Ascending aorta (tissue), 2 donors: ENCODE measurements at regions not wholly inside any gene's neighbourhood (a gene's known extent, or its start where the extent isn't known, plus 50 kb on each side); places are given as distances from the start of the nearest gene placed in this dataset.

ENCODE experiments used
- DNase-seq, 2 donors: peaks; one replicate each; pipeline ENCODE4 v3.0.0-alpha.2; 2019; ENCODE audit warnings: low spot score in 2 of 2
- H3K27ac ChIP-seq, 2 donors: fragments of 200-600 bp; sonication (generic); one replicate each; pipeline ENCODE4 v1.5.1; 2016 to 2017; ENCODE audit warnings: mild to moderate bottlenecking in 1 of 2
- H3K27me3 ChIP-seq: fragments of 200-600 bp; sonication (generic); one replicate; pipeline ENCODE4 v1.5.1; 2017
- H3K36me3 ChIP-seq, 2 donors: fragments of 200-600 bp; sonication (generic); one replicate each; pipeline ENCODE4 v1.5.1; 2016
- H3K4me1 ChIP-seq, 2 donors: fragments of 200-600 bp; sonication (generic); one replicate each; pipeline ENCODE4 v1.5.1; 2016 to 2017; ENCODE audit warnings: mild to moderate bottlenecking in 1 of 2
- H3K4me3 ChIP-seq, 2 donors: fragments of 200-600 bp; sonication (generic); one replicate each; pipeline ENCODE4 v1.5.1; 2016 to 2017; ENCODE audit warnings: mild to moderate bottlenecking in 1 of 2
- H3K9me3 ChIP-seq, 2 donors: fragments of 200-600 bp; sonication (generic); one replicate each; pipeline ENCODE4 v1.5.1; 2016
- CTCF ChIP-seq, 3 experiments: fragments of 200-600 bp in 2 of 3; fragments of 450-650 bp in 1 of 3; sonication (generic) in 2 of 3; IDR thresholded peaks; one replicate each; pipeline ENCODE4 v1.5.1; 2016 to 2019; ENCODE audit warnings: antibody characterized with exemption in 3 of 3, mild to moderate bottlenecking in 1 of 3, moderate library complexity in 1 of 3
- intact Hi-C: fragments of 100-400 bp; cut with DNase I; formaldehyde crosslinking; loops from one replicate; pipeline ENCODE4 v1.15.1; 2023

GRCh38 chr15:95930659-95931375 is 399.7 kb upstream of the NR2F2 start:
- Histone ChIP-seq H3K4me3 (no peak overlapping the region), H3K9me3 (no peaks in the 10 kb centered on the region), H3K27ac (no peak overlapping the region), H3K27me3 (no peaks in the 10 kb centered on the region), H3K4me1 (peaks cover 0 to 3% of the 10 kb centered on the region in 2 donors), H3K36me3 (no peaks in the 10 kb centered on the region)
- no peak for DNase-seq
- intact Hi-C loops: no loop called here
- TF ChIP-seq CTCF (IDR thresholded peaks at IDR 0.05): no peak

GRCh38 chr15:95931619-95932018 is 398.9 kb upstream of the NR2F2 start:
- DNase-seq: no peak
- Histone ChIP-seq H3K9me3 (no peaks in the 10 kb centered on the region), H3K27me3 (no peaks in the 10 kb centered on the region), H3K4me3 (no peak overlapping the region), H3K4me1 (peaks cover 0 to 3% of the 10 kb centered on the region in 2 donors), H3K27ac (no peak overlapping the region), H3K36me3 (no peaks in the 10 kb centered on the region)
- intact Hi-C loops: no loop called here
- no peak for TF ChIP-seq CTCF (IDR thresholded peaks at IDR 0.05)

- Histone ChIP-seq H3K27ac (no peak overlapping the region), H3K4me3 (no peak overlapping the region), H3K36me3 (no peaks in the 10 kb centered on the region), H3K9me3 (no peaks in the 10 kb centered on the region), H3K4me1 (peaks cover 0 to 3% of the 10 kb centered on the region in 2 donors), H3K27me3 (no peaks in the 10 kb centered on the region)
- no peak for DNase-seq
- no peak for TF ChIP-seq CTCF (IDR thresholded peaks at IDR 0.05)
- intact Hi-C loops: no loop called here
Measured at GRCh38 chr15:95932141-95932540, 398.4 kb upstream of the NR2F2 start.

- no peak for TF ChIP-seq CTCF (IDR thresholded peaks at IDR 0.05)
- no peak overlapping the region for H3K27ac ChIP-seq
- DNase-seq: no peak
- intact Hi-C loops: no loop called here
- H3K4me3 ChIP-seq: no peak overlapping the region
- H3K27me3 ChIP-seq: no peaks in the 10 kb centered on the region
- H3K4me1 ChIP-seq: peaks cover 0 to 3% of the 10 kb centered on the region in 2 donors
- no peaks in the 10 kb centered on the region for H3K36me3 ChIP-seq
- no peaks in the 10 kb centered on the region for H3K9me3 ChIP-seq
Measured at GRCh38 chr15:95932676-95933075, 397.8 kb upstream of the NR2F2 start.

- TF ChIP-seq CTCF (IDR thresholded peaks at IDR 0.05): no peak
- no peak overlapping the region for H3K27ac ChIP-seq
- H3K4me3 ChIP-seq: no peak overlapping the region
Measured at GRCh38 chr15:95935852-95936251, 394.6 kb upstream of the NR2F2 start.

More at GRCh38 chr15:95935852-95936251, 394.6 kb upstream of the NR2F2 start:
- Histone ChIP-seq H3K4me1 (peaks cover 0 to 3% of the 10 kb centered on the region in 2 donors), H3K36me3 (no peaks in the 10 kb centered on the region), H3K9me3 (no peaks in the 10 kb centered on the region), H3K27me3 (no peaks in the 10 kb centered on the region)
- intact Hi-C loops: no loop called here
- no peak for DNase-seq
